HepG2 (cell line): ENCODE measurements at regions not wholly inside any gene's neighbourhood (a gene's known extent, or its start where the extent isn't known, plus 50 kb on each side); places are given as distances from the start of the nearest gene placed in this dataset.

Source experiments
- BCL6 ChIP-seq: IDR thresholded peaks from 2 replicates; pipeline ENCODE4 v1.6.1; 2016; ENCODE audit warnings: missing genetic modification reagents, missing compliant biosample characterization
- FOSL1 ChIP-seq: sonication (generic); formaldehyde crosslinking; IDR thresholded peaks from 2 replicates; pipeline ENCODE4 v1.9.0; 2021; ENCODE audit warnings: missing genetic modification reagents, borderline replicate concordance
- FOXO1 ChIP-seq: sonication (generic); formaldehyde crosslinking; IDR thresholded peaks from 2 replicates; pipeline ENCODE4 v1.4.0; 2020; ENCODE audit warnings: missing genetic modification reagents
- MBD4 ChIP-seq: IDR thresholded peaks from 2 replicates; pipeline ENCODE4 v1.6.1; 2012; ENCODE audit warnings: low read length, inconsistent platforms, borderline replicate concordance
- NR2F2 ChIP-seq: IDR thresholded peaks from 2 replicates; pipeline ENCODE4 v1.6.1; 2012; ENCODE audit warnings: low read depth, inconsistent platforms, borderline replicate concordance
- POLR2A ChIP-seq, 2 experiments: IDR thresholded peaks; 2 replicates each; pipeline ENCODE4 v1.6.1; 2011; ENCODE audit warnings: low read depth in 2 of 2, low read length in 2 of 2, mild to moderate bottlenecking in 1 of 2, moderate library complexity in 1 of 2; ENCODE audit not compliant: insufficient read depth in 1 of 2
- RFX5 ChIP-seq: IDR thresholded peaks from 2 replicates; pipeline ENCODE4 v1.6.1; 2011; ENCODE audit warnings: low read depth, low read length, improper control_type of control experiment
- RFXAP ChIP-seq: sonication (generic); formaldehyde crosslinking; IDR thresholded peaks from 2 replicates; pipeline ENCODE4 v1.4.0; 2020; ENCODE audit warnings: missing genetic modification reagents, borderline replicate concordance
- SIN3A ChIP-seq: IDR thresholded peaks from 2 replicates; pipeline ENCODE4 v1.6.1; 2011; ENCODE audit warnings: low read depth, mild to moderate bottlenecking, control low read depth, low read length, borderline replicate concordance
- YEATS4 ChIP-seq: sonication (generic); formaldehyde crosslinking; IDR thresholded peaks from 2 replicates; pipeline ENCODE4 v1.4.0; 2020; ENCODE audit warnings: missing genetic modification reagents, borderline replicate concordance
- ZFP91 ChIP-seq: sonication (generic); formaldehyde crosslinking; IDR thresholded peaks from 2 replicates; pipeline ENCODE4 v1.9.0; 2022; ENCODE audit warnings: missing genetic modification reagents, mild to moderate bottlenecking, borderline replicate concordance
- ZNF292 ChIP-seq: sonication (generic); formaldehyde crosslinking; IDR thresholded peaks from 2 replicates; pipeline ENCODE4 v1.8.1; 2022; ENCODE audit warnings: mild to moderate bottlenecking, low read depth, missing genetic modification reagents, borderline replicate concordance
- ZNF513 ChIP-seq: sonication (generic); formaldehyde crosslinking; conservative IDR thresholded peaks from 2 replicates; pipeline ENCODE4 v1.5.0; 2020; ENCODE audit warnings: missing genetic modification reagents

GRCh38 chr4:4696530-4696929 lies 154.7 kb upstream of the STX18 start:
- TF ChIP-seq RFXAP (CRISPR knock-in tag) (no peak), FOSL1 (CRISPR knock-in tag) (no peak), RFX5 (no peak), YEATS4 (CRISPR knock-in tag) (no peak), SIN3A (no peak), MBD4 (no peak), POLR2A (IDR thresholded peaks at IDR 0.05; ENCODE audit: insufficient read depth in 1 of 2, low read depth in 2 of 2, low read length in 2 of 2) (no peak), FOXO1 (CRISPR knock-in tag) (no peak), ZNF513 (CRISPR knock-in tag) (no peak), NR2F2 (no peak), ZNF292 (CRISPR knock-in tag) (no peak), ZFP91 (CRISPR knock-in tag) (no peak), BCL6 (CRISPR knock-in tag) (no peak)
